RKO (cell line): ENCODE measurements at regions not wholly inside any gene's neighbourhood (a gene's known extent, or its start where the extent isn't known, plus 50 kb on each side); places are given as distances from the start of the nearest gene placed in this dataset.
"Not testable (repeated sequence)": the region's sequence is repeated elsewhere in the genome, so short reads cannot be mapped to it uniquely, and the experiment has no call there.

Experiments
- DNase-seq: peaks from one replicate; pipeline ENCODE4 v3.0.0-alpha.2; 2016; ENCODE audit warnings: low spot score

- no peak for DNase-seq
These were observed 511.7 kb upstream of the UBE2E2 start for GRCh38 chr3:22691407-22691806.

- no peak for DNase-seq
These were observed 511.1 kb upstream of the UBE2E2 start for GRCh38 chr3:22691856-22692628.

GRCh38 chr3:22700876-22701275, 502.3 kb upstream of the UBE2E2 start:
- no peak for DNase-seq

- DNase-seq, result no peak
These were observed 499.0 kb upstream of the UBE2E2 start for GRCh38 chr3:22704166-22704565.

GRCh38 chr3:22704571-22705354, 498.4 kb upstream of the UBE2E2 start:
- DNase-seq, result no peak

GRCh38 chr3:22706922-22707321, 496.2 kb upstream of the UBE2E2 start:
- not testable (repeated sequence) for DNase-seq

GRCh38 chr3:22713936-22714335, 489.2 kb upstream of the UBE2E2 start:
- DNase-seq, result peak; percentile 88

GRCh38 chr3:22714749-22715148, 488.4 kb upstream of the UBE2E2 start:
- DNase-seq, result no peak

GRCh38 chr3:22720596-22720995, 482.5 kb upstream of the UBE2E2 start:
- DNase-seq, result no peak

- DNase-seq, result no peak
These were observed 478.7 kb upstream of the UBE2E2 start for GRCh38 chr3:22724420-22724819.

- DNase-seq, result no peak
These were observed 474.7 kb upstream of the UBE2E2 start for GRCh38 chr3:22728406-22728805.

GRCh38 chr3:22729212-22729611, 473.9 kb upstream of the UBE2E2 start:
- DNase-seq, result no peak

GRCh38 chr3:22729981-22730380, 473.1 kb upstream of the UBE2E2 start:
- DNase-seq, result peak; percentile 22

- DNase-seq, result no peak
These were observed 472.4 kb upstream of the UBE2E2 start for GRCh38 chr3:22730701-22731100.

GRCh38 chr3:22731901-22732300, 471.2 kb upstream of the UBE2E2 start:
- DNase-seq, result no peak

GRCh38 chr3:22732641-22733040, 470.5 kb upstream of the UBE2E2 start:
- DNase-seq, result no peak

- no peak for DNase-seq
These were observed 468.9 kb upstream of the UBE2E2 start for GRCh38 chr3:22734207-22734606.

GRCh38 chr3:22734756-22735155, 468.4 kb upstream of the UBE2E2 start:
- no peak for DNase-seq

- DNase-seq, result no peak
These were observed 467.8 kb upstream of the UBE2E2 start for GRCh38 chr3:22735373-22735772.

- DNase-seq, result not testable (repeated sequence)
These were observed 459.7 kb upstream of the UBE2E2 start for GRCh38 chr3:22743386-22743785.

- DNase-seq, result no peak
These were observed 457.8 kb upstream of the UBE2E2 start for GRCh38 chr3:22745321-22745720.

GRCh38 chr3:22746221-22746620, 456.9 kb upstream of the UBE2E2 start:
- DNase-seq, result no peak

GRCh38 chr3:22748453-22749045, 454.6 kb upstream of the UBE2E2 start:
- no peak for DNase-seq
